ENCODE measurements at regions not wholly inside any gene's neighbourhood (a gene's known extent, or its start where the extent isn't known, plus 50 kb on each side); places are given as distances from the start of the nearest gene placed in this dataset.

GRCh38 chr3:165457096-165457495, 260.9 kb upstream of the SLITRK3 start:
- TF ChIP-seq, protein P1, sequence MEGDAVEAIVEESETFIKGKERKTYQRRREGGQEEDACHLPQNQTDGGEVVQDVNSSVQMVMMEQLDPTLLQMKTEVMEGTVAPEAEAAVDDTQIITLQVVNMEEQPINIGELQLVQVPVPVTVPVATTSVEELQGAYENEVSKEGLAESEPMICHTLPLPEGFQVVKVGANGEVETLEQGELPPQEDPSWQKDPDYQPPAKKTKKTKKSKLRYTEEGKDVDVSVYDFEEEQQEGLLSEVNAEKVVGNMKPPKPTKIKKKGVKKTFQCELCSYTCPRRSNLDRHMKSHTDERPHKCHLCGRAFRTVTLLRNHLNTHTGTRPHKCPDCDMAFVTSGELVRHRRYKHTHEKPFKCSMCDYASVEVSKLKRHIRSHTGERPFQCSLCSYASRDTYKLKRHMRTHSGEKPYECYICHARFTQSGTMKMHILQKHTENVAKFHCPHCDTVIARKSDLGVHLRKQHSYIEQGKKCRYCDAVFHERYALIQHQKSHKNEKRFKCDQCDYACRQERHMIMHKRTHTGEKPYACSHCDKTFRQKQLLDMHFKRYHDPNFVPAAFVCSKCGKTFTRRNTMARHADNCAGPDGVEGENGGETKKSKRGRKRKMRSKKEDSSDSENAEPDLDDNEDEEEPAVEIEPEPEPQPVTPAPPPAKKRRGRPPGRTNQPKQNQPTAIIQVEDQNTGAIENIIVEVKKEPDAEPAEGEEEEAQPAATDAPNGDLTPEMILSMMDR (IDR thresholded peaks at IDR 0.05), result no peak
- no peak for TF ChIP-seq ZFX (IDR thresholded peaks at IDR 0.05; ENCODE audit: borderline replicate concordance)

Data from 22Rv1 (cell line).